HFF-Myc (cell line): ENCODE measurements at regions not wholly inside any gene's neighbourhood (a gene's known extent, or its start where the extent isn't known, plus 50 kb on each side); places are given as distances from the start of the nearest gene placed in this dataset.
"Not testable (repeated sequence)": the region's sequence is repeated elsewhere in the genome, so short reads cannot be mapped to it uniquely, and the experiment has no call there.

Experiments
- DNase-seq: peaks from one replicate; pipeline ENCODE4 v3.0.0-alpha.2; 2011; ENCODE audit warnings: low read depth; ENCODE audit errors: extremely low read depth
- H3K4me3 ChIP-seq: replicated peaks from 2 replicates; pipeline ENCODE4 v1.5.1; 2011; ENCODE audit warnings: low read depth, mild to moderate bottlenecking, control low read depth, low read length
- CTCF ChIP-seq: IDR thresholded peaks from 2 replicates; pipeline ENCODE4 v1.5.1; 2012; ENCODE audit warnings: mild to moderate bottlenecking, low read depth, low read length, control low read depth; ENCODE audit errors: missing control alignments

GRCh38 chr3:118245312-118245711, 789.3 kb downstream of the IGSF11 start:
- TF ChIP-seq CTCF = no peak
- DNase-seq = no peak
- H3K4me3 ChIP-seq = no peak overlapping the region

GRCh38 chr3:118258850-118259249, 775.8 kb downstream of the IGSF11 start:
- DNase-seq, H3K4me3 ChIP-seq: not testable (repeated sequence)

- no peak overlapping the region for H3K4me3 ChIP-seq
- no peak for TF ChIP-seq CTCF
- no peak for DNase-seq
Observed at GRCh38 chr3:118262800-118263402, 771.7 kb downstream of the IGSF11 start.

GRCh38 chr3:118267588-118267987, 767.1 kb downstream of the IGSF11 start:
- no peak for TF ChIP-seq CTCF
- no peak overlapping the region for H3K4me3 ChIP-seq
- DNase-seq = no peak

DNA sequence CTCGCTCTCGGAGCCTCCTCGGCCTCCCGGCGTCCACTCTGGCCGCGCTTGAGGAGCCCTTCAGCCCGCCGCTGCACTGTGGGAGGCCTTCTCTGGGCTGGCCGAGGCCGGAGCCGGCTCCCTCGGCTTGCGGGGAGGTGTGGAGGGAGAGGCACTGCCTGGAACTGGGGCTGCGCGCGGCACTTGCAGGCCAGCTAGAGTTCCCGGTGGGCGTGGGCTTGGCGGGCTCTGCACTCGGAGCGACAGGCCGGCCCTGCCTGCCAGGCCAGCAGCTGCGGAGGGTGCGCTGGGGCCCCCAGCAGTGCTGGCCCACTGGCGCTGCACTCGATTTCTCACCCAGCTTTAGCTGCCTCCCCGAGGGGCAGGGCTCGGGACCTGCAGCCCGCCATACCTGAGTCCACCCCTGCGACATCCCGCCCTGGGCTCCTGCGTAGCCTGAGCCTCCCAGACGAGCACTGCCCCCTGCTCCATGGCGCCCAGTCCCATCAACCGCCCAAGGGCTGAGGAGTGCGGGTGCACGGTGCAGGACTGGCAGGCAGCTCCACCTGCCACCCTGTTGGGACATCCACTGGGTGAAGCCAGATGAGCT, 765.0 kb downstream of the IGSF11 start:
- no peak overlapping the region for H3K4me3 ChIP-seq
- DNase-seq = no peak
- no peak for TF ChIP-seq CTCF

- TF ChIP-seq CTCF = no peak
- DNase-seq = no peak
Observed at GRCh38 chr3:118272991-118273390, 761.7 kb downstream of the IGSF11 start.

DNA sequence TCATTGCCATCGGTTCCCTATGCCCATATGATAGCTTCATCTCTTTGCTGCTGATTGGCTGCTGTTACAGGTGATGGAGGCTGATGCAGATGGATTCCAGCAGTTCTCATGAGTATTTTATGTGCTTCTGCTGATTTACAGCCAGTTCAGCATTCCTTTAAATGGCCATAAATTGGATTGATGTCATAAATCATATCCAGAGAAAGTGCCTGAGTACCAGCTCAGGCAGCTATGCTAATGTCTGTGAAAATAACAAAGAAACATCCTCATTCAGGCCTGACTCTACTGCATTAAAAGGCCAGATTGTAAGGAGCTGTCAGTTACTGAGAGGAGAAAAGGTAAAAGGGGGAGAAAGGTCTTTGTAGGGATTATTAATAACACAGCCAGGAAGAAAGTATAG, 756.8 kb downstream of the IGSF11 start:
- no peak overlapping the region for H3K4me3 ChIP-seq
- TF ChIP-seq CTCF = no peak
- no peak for DNase-seq

More at GRCh38 chr3:118272991-118273390, 761.7 kb downstream of the IGSF11 start:
- no peak overlapping the region for H3K4me3 ChIP-seq
